Limb (tissue), 2 donors: ENCODE measurements at regions not wholly inside any gene's neighbourhood (a gene's known extent, or its start where the extent isn't known, plus 50 kb on each side); places are given as distances from the start of the nearest gene placed in this dataset.
A peak's percentile ranks its signal among the peaks of the same experiment; 100 is the strongest.

ENCODE experiments used
- DNase-seq, 2 donors: peaks; one replicate each; pipeline ENCODE4 v3.0.0-alpha.2; 2016; ENCODE audit errors: extremely low spot score in 2 of 2

DNA sequence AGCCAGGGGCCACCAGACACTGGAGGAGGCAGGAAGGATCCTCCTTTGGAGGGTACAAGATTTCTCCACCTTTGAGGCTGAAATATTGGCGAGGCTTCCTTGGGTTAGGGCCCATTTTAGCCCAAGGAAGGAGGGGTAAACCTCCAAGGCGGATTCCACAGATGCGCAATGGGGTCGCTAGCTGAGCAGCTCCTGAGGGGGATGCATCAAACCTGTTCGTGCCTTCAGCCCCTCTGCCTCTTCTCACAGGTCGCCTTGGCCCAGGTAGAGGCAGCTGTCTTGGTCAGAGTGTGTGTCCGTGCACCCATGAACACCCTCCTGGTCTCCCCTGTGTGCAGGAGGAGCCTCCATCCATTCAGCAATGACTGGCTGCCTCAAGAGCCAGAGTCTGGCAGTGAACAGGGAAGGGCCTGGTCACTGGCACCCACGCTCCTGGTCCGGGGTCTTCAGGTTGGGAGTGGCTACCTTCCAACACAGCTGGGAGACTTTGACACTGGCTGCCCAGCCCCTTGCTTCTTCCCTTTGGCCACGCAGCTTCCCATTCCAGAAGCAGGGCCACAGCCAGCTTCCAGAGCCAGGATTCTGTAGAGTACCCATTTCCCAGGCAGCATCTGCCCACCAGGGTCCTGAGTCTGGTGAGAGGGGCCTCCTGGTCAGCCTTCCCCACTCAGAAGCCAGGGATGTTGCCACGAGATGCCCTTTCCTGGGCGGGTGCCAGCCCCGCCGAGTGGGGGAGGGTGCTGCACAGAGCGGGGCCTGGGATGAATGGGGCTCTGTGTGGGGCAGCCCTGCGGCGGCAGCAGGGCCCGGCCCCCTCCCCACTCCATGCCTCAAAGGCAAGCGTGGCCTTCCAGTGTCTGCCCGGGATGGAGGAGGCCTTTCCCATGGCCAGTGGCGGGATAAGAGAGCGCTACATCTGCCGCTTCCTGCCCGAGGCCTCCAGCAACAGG is 95.8 kb upstream of the GPC1 start:
- DNase-seq, result peak in 1 of 2 donors; percentile 74

DNA sequence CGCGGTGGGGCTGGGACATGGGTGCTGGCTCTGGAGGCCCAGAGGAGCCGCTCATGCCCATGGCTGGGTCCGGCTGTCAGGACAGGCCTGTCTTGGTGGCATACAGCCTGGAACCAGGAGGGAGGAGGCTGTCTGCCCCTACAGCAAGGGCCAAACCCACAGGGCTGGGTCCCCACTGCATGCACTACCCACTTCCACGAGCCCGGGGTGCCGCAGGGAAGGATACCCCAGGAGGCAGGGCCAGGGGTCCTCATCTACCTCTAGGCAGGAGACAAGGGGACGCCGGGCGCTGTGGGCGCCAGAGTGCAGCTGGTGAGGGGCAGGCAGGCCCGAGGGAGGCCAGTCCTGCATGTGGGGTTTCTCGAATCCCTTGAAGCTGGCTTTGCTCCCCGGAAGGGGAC is 95.1 kb upstream of the GPC1 start:
- no peak for DNase-seq

DNA sequence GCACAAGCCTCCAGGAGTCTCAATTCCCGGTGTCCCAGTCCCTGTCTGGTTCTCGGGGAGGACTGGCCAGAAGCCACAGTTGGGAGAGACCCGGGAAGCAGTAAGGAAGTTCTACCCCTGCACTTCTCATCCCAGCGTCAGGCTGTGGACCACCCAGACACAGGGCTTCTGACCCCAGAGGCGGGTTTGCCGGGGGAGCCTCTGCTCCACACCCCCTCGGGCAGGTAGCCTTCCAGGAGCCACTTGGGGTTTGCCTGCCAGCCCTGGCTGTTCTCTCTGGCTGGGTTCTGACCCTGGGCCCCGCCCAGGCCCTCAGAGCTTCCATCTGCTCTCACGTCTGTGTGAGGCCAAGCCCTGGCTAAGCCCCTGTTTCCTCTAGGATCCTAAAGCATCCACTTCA is 94.4 kb upstream of the GPC1 start:
- no peak for DNase-seq

DNA sequence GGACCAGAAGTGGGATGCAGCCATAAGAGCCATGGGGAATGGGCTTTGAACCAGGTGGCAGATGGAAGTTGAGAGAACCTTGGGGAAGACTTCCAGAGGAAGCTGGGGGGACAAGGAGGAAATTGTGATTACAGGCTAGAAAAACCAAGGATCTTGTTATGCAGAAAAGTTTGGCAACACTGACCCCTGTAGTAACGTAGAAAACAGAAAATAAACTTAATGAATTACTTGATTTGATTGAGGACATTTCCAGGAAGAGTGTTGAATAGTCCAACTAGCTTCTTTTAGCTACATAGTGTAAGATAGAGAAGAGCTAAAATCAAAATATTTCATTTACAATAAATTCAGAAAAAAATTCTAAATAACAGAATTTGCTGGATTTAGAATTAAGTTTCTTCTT is 91.9 kb upstream of the GPC1 start:
- no peak for DNase-seq

DNA sequence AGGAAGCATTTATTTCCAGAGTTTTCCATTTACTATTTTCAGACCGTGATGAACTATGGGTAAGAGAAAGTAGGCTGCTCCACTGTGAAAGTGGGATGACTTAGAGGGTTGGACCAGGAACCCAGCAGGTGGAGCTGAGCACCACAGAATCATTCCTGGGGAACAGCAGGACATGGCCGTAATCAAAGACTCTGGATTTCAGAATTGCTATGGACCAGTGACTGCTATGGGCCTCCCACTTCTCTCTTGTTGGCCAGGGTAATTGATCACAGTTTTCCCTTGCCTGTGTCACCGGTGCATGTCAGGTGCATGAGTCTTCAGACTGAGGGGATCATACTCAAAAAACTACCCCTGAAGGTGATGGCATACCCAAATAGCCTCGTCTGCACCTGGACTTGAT is 90.6 kb upstream of the GPC1 start:
- no peak for DNase-seq

DNA sequence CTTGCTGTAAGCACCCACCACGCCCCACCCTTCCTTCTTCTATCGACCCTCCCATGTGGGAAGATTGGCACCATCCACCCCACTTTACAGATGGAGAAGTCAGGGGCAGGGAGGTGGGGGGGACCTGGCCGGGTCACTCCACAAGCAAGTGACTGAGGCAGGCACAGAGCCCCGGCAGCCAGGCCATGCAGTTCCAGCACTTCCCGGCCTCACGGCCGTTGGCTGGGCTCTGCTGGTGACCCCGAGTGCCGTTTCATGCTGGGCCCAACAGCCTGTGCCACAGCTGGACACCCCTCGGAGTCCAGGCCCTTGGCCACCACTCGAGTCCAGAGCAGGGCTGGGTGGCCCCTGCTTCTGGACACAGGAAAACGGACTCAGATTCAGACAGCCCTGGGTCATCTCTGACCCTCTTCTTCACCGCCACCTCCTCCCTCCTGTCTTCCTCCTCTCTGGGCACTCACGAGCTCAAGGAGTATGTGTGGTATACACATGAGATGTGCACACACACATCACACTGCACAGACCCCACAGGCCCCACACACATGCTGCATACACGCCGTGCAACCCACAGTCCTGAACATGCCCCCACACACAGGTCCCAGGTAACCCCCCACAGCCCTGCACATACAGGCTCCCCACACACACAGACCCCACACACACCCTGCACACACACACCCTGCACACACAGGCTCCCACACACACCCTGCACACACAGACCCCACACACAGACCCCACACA is 89.3 kb upstream of the GPC1 start:
- no peak for DNase-seq

DNA sequence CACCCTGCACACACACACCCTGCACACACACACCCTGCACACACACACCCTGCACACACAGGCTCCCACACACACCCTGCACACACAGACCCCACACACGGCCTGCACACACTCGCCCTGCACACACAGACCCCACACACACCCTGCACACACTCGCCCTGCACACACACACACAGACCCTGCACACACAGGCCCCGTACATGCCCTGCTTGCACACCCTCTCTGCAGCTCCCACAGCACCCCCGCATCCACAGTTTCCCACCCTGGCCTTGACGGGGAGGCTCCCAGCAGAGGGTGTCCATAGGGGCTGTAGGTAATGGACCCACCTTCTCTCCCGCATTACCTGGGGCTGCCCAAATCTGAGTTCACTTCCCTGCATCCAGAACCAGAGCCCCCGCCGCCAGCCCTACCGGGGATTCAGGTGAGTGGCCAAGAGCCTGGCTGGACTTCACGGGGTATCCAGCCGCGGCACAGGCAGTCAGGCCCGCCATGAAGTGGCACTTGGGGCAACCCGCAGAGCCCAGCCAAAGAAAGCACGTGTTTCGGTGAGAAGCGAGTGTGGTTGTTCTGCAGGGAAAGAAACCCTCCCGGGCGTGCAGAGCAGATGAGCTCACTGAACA is 88.6 kb upstream of the GPC1 start:
- DNase-seq, result no peak

DNA sequence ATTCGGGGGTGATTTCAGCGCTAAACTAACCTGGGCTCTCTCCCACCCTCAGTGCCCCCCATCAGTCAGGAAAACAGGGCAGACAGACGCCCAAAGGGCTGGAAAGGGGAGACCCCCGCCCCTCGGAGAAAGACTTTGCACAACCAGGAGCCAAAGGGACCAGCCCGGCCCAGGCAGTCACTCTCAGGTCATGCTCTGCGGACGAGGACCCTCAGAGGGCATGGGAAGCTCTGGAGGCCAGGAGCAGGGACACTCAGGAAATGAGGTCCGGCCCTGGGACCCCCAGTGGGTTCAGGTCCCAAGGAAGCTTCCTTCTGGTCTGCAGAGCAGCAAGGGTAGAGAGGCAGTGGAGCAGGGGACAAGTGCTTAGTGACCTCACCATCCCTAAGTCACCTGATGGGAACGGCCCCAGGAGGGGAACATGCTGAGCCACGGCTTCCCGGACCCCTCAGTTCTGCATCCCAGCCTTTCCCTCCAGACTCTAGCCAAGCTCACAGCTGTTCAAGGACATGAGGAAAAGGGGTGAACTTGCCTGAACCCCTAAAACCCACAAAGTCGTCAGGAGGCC is 88.0 kb upstream of the GPC1 start:
- no peak for DNase-seq

DNA sequence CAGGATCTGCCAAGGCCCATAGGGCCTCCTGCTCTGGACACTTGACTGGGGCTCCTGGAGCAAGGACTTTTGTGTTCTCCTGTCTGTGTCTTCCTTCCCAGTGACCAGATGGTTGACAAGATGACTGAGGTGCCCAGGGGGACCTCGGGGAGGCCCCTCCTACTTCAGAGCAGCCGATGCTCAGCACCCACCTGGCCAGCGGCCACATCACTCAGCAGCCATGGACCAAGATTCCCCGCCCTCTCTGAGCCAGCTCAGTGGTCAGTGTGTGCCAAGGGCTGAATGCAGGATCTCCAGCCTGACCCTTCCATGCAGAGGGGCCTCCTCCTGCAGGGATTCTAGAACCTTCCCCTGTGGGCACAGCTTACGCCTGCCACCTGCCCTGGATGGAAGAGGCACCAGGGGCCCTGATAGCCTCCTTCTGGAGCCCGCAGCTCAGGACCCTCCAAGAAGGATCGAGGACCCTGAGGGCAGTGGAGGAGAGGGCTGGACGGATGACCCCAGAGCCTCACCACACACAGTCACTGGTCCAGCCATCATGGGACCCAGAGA is 87.4 kb upstream of the GPC1 start:
- DNase-seq, result no peak

DNA sequence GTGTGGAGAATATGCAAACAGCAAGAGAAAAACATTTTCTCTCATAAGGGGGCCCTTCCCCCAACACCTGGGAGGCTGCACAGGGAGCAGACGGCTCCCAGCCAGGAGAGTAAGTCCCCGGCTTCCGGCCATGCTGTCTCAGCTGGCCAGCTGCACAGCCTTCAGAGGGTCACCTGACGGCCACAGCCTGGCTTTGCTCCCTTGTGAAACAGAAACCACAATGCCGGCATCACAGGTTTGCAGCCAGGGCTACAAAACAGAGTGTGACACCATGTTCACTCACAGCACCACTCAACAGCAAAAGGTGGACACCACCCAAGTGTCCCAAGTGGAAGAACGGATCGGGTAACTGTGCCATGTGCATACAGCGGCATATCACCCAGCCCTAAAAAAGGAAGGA is 86.9 kb upstream of the GPC1 start:
- DNase-seq, result no peak

DNA sequence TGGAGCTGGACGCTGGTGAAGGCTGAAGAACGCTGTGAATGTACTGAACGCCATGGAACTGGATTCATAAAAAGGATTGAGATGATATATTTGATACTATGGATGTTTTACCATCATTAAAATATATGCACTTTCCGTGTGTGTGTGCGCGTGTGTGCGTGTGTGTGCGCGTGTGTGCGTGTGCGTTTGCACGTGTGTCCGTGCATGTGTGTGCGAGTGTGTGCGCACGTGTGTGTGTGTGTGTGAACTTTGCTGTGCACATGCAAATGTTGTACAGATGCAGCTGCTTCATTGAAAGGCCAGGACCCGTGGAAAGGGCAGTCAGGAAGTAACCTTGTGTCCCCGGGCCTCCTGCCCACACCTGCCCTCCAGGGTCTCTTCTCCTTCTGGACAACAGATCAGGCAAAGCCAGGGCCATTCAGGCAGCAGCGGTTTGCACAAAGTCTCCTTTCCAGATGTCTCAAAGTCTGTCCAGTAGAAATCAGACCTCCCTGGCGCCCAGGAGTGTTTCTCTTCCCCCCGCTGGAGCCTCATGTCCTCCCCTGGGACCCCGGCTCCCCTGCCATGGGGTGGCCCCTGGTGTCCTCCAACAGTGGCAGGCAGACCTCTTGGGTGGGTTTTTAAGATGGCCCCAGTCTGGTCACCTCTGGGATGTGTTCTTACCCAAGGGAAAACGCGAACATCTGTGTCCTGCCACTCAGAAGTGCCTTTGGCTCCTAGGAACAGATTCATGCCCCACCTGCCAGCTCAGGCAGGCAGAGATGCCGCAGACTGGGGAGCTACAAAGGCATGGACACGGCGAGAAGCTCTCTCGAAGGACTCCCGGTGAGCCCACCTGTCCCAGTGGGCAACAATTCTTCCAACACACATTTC is 86.1 kb upstream of the GPC1 start:
- DNase-seq, result no peak

DNA sequence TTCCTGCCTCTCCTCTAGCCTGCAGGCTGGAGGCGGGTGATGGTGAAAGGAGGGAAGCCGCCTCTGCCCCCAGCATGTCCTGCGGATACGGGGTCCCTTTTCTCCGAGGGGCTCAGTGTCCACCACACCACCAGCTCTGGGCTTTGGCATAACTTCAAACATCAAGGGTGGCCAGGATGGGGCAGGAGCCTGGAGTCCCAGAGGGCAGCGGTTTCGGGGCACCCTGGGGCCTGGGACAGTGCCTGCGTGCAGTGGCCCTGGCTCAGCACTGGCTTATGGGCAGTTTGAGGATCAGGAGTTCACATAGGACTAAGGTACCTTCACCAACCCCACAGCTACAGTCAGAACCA is 85.5 kb upstream of the GPC1 start:
- DNase-seq, result no peak

DNA sequence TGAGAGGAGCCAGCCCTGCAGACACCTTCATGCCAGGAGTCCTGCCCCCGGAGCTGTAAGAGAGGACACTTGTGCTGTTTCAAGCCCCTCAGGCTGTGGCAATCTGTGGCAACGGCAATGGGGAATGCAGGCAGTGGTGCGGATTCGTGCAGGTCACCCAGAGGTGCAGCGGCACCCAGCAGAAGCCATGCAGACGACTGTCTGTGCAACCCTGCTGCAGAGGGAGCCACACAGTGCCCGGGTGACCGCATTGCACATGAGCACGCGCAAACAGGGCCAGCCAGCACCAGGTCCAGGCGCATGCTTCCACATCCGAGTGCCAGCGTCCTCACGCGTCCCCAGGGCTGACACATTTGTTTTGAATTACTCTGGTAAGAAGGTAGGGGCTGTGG is 84.8 kb upstream of the GPC1 start:
- DNase-seq, result no peak

DNA sequence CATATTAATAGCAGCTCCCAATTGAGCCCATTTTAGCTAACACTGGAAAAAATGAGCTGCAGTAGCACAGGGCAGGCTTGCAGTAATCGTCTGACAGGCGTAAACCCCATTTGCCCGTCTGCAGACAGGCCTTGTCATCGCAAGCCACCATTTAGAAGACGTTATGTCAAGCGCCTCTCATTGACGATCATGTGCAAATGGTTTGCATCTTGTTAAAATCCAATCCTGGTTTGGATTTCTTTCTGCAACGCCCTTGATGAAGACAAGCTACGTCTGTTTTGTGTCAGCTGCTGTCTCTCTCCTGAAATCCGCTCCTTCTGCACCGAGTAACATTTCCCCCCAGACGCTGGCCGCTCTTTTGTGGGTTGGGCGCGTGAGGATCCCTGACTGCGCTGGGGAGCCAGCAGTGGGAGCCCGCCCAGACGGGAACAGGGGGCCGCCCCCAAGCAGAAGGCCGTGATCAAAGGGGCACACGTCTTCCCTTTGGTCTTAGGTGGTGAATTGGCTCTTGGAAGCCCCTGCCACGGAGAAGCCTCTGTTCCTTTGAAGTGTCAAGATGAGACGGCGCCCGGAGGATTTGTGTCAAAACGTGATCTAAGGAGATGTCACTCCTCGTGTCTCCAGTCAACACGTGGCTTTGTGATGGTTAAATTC is 84.2 kb upstream of the GPC1 start:
- peak in 1 of 2 donors; percentile 45 for DNase-seq

DNA sequence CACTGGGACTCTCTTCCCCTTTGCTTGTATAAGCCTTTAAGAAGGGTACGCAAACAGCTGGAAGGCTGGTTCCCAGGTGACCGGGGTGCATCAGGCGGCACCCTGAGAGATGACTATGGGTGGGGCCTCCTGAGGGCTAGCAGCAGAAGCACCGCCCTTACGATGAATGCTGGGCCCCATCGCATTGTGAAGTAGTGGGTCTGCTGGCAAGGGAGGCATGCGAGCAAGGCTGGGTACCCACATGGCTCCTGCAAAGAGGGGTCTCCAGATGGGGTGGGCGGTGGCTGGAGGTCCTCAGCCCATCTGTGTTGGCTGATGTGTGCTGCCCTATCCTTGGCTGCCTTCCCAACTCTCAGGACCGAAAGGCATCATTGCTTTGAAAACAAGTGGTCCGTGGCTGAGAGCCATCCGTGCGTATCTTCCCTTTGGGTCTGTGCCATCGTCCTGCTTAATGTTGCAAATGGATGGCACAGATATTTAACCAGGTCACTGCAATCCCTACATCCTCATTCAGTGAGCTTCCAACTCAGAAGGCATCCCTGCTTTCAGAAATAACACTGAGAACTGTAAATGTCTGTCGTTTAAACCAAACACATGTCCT is 83.5 kb upstream of the GPC1 start:
- DNase-seq, result peak in 1 of 2 donors; percentile 59

DNA sequence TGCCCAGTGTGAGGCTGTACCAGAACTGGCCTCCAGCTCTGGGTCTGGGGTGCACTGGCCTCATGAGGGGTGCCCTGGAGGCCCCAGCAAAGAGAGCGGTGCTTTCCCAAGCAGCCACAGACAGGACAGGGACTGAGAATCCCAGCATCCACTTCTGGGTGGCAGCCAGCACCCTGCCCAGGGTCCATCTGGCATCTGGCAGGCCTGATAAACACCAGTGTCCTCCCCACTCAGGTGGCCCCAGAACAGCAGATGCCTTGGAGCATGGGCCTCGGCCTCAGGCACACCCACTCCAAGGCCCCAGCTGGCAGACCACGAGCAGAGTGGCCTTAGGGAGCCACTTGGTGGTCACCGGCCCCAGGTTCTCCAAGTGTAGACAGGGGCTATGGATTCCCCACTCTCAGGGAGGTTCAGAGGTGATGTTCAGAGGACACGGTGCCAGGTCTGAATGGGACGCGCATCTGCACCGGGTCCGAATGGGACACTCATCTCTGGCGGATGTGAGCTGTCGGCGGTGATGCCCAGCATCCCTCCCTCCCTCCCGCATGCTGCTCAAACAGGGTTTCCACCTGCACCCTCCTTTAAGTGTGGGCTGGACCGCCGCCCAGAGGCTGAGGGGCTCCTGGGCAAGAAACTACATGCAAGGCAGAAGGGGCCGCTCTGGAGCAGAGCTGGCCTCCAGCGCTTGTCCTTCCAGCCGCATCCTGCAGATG is 82.2 kb upstream of the GPC1 start:
- DNase-seq, result no peak

DNA sequence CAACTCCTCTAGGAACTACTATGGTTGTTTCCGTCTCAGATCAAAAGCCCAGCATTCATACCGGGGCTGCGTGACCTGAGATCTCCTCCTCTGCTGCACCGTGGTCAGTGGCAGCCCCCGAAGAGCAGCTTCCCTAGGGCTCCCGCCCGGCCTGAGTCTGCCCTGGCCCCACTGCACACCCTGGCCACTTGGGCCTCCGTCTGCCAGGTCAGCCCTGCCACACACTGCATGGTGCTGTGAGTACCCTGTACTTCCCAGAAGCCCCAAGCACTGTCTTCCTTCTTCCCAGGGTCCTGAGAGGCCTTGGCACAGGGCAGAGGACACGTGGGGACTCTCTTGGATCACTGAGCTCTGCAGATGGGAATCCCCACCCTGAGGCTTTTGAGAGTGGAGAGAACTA is 81.5 kb upstream of the GPC1 start:
- DNase-seq, result no peak

DNA sequence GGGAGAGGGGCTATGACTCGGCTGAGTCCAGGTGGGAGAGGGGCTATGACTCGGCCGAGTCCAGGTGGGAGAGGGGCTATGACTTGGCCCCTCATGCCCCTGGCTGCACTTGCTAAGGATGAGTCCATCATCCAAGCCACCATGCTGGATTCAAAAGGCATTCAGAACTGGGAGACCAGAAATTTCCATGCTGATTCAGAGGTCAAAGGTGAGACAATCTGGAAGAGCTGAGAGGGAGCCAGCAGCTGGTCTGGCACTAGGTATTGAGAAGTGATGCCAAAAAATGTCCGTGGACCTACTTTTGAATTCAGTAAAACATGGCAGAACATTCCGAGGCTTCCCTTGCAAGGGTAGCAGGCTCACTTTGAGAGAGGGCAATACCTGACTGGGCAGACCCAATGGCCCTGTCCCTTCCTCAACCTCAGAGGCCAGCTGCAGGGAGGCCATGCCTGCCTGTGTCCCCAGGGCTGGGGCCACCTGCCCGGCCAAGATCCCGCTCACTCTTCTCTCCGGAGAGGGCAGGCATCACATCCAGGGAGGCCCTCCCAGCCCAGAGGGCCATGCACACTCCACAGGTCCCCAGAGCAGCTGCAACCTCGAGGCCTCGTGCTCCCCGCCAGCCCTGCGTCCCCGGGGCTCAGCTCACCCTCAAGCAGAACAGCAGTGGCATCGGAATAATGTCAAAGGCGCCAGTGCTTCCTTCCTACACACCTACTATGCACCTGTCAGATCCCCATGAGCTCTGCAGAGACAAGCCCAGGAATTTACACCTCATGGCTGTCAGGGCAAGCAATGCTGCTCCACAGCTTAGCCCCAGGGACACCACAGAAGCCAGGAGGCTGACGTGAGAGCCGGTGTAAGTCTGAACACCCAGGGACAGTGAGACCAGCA is 80.2 kb upstream of the GPC1 start:
- no peak for DNase-seq
